ENCODE measurements at regions not wholly inside any gene's neighbourhood (a gene's known extent, or its start where the extent isn't known, plus 50 kb on each side); places are given as distances from the start of the nearest gene placed in this dataset.

DNA sequence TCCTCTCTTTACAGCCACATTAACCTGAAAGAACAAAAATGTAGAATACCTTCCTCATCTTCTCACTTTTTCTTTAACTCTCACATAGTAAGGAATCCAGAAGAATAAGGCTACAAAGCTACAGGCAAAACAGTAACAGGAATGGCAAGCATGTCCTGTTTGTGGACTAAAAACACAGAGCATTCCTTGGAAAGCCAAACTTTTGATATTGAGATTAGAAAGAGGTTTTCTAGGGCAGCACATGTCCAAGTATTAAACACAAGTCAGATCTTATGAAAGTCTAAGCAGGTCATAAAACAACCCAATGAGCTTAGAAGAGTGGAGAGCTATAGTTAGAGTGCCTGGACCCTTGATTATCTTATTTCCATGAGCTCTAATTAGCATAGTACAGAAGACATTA, 58.2 kb upstream of the FAM9C start:
- TF ChIP-seq POLR2AphosphoS5 (IDR thresholded peaks at IDR 0.05; ENCODE audit: low read depth, low read length), result no peak
- TF ChIP-seq, protein P1, sequence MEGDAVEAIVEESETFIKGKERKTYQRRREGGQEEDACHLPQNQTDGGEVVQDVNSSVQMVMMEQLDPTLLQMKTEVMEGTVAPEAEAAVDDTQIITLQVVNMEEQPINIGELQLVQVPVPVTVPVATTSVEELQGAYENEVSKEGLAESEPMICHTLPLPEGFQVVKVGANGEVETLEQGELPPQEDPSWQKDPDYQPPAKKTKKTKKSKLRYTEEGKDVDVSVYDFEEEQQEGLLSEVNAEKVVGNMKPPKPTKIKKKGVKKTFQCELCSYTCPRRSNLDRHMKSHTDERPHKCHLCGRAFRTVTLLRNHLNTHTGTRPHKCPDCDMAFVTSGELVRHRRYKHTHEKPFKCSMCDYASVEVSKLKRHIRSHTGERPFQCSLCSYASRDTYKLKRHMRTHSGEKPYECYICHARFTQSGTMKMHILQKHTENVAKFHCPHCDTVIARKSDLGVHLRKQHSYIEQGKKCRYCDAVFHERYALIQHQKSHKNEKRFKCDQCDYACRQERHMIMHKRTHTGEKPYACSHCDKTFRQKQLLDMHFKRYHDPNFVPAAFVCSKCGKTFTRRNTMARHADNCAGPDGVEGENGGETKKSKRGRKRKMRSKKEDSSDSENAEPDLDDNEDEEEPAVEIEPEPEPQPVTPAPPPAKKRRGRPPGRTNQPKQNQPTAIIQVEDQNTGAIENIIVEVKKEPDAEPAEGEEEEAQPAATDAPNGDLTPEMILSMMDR (IDR thresholded peaks at IDR 0.05), result no peak
- TF ChIP-seq SIN3A (IDR thresholded peaks at IDR 0.05; ENCODE audit: borderline replicate concordance, insufficient read depth, low read depth, low read length), result no peak
- no peak for TF ChIP-seq TCF7L2 (IDR thresholded peaks at IDR 0.05; ENCODE audit: low read depth, low read length)
- TF ChIP-seq, protein P2, sequence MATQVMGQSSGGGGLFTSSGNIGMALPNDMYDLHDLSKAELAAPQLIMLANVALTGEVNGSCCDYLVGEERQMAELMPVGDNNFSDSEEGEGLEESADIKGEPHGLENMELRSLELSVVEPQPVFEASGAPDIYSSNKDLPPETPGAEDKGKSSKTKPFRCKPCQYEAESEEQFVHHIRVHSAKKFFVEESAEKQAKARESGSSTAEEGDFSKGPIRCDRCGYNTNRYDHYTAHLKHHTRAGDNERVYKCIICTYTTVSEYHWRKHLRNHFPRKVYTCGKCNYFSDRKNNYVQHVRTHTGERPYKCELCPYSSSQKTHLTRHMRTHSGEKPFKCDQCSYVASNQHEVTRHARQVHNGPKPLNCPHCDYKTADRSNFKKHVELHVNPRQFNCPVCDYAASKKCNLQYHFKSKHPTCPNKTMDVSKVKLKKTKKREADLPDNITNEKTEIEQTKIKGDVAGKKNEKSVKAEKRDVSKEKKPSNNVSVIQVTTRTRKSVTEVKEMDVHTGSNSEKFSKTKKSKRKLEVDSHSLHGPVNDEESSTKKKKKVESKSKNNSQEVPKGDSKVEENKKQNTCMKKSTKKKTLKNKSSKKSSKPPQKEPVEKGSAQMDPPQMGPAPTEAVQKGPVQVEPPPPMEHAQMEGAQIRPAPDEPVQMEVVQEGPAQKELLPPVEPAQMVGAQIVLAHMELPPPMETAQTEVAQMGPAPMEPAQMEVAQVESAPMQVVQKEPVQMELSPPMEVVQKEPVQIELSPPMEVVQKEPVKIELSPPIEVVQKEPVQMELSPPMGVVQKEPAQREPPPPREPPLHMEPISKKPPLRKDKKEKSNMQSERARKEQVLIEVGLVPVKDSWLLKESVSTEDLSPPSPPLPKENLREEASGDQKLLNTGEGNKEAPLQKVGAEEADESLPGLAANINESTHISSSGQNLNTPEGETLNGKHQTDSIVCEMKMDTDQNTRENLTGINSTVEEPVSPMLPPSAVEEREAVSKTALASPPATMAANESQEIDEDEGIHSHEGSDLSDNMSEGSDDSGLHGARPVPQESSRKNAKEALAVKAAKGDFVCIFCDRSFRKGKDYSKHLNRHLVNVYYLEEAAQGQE (IDR thresholded peaks at IDR 0.05; ENCODE audit: insufficient read depth in 1 of 2, low read depth in 2 of 2, low read length in 1 of 2), result no peak
